Liver (tissue), 7 donors: ENCODE measurements at regions not wholly inside any gene's neighbourhood (a gene's known extent, or its start where the extent isn't known, plus 50 kb on each side); places are given as distances from the start of the nearest gene placed in this dataset.

Source experiments
- DNase-seq: peaks from one replicate; pipeline ENCODE4 v3.0.0-alpha.2; 2017; ENCODE audit warnings: low spot score
- H3K27ac ChIP-seq, 2 donors: one replicate each; pipeline ENCODE4 v1.7.0; 2013; ENCODE audit warnings: inconsistent platforms in 2 of 2, low read length in 2 of 2, control low read depth in 1 of 2, low read depth in 1 of 2, mild to moderate bottlenecking in 1 of 2
- H3K27me3 ChIP-seq, 4 donors: one replicate each; pipeline versions ENCODE4 v1.6.1 to v1.7.0; 2013; ENCODE audit warnings: low read length in 3 of 4, inconsistent platforms in 1 of 4, mild to moderate bottlenecking in 1 of 4, moderate library complexity in 1 of 4; ENCODE audit not compliant: control insufficient read depth in 4 of 4, insufficient read depth in 4 of 4
- H3K36me3 ChIP-seq, 4 donors: one replicate each; pipeline versions ENCODE4 v1.6.1 to v1.7.0; 2013; ENCODE audit warnings: low read length in 3 of 4, mild to moderate bottlenecking in 3 of 4, low read depth in 1 of 4, moderate library complexity in 1 of 4; ENCODE audit not compliant: control insufficient read depth in 4 of 4, insufficient read depth in 3 of 4
- H3K4me1 ChIP-seq, 4 donors: one replicate each; pipeline versions ENCODE4 v1.6.1 to v1.7.0; 2013; ENCODE audit warnings: low read length in 3 of 4, mild to moderate bottlenecking in 3 of 4, moderate library complexity in 1 of 4; ENCODE audit not compliant: control insufficient read depth in 4 of 4, insufficient read depth in 4 of 4
- H3K4me3 ChIP-seq, 3 donors: one replicate each; pipeline versions ENCODE4 v1.6.1 to v1.7.0; 2013; ENCODE audit warnings: low read length in 3 of 3, control low read depth in 1 of 3, low read depth in 1 of 3, mild to moderate bottlenecking in 1 of 3
- H3K9ac ChIP-seq, 2 donors: one replicate each; pipeline ENCODE4 v1.7.0; 2013; ENCODE audit warnings: low read length in 2 of 2, mild to moderate bottlenecking in 2 of 2, moderate library complexity in 2 of 2, control low read depth in 1 of 2, low read depth in 1 of 2
- H3K9me3 ChIP-seq, 4 donors: one replicate each; pipeline versions ENCODE4 v1.6.1 to v1.7.0; 2013; ENCODE audit warnings: low read length in 3 of 4; ENCODE audit not compliant: control insufficient read depth in 4 of 4
- EGR1 ChIP-seq, 2 donors: IDR thresholded peaks; 2 replicates each; pipeline ENCODE4 v1.6.1; 2016 to 2018; ENCODE audit warnings: antibody characterized with exemption in 2 of 2, low read depth in 2 of 2
- FOXA1 ChIP-seq: IDR thresholded peaks from 2 replicates; pipeline ENCODE4 v1.6.1; 2016; ENCODE audit warnings: antibody characterized with exemption
- FOXA2 ChIP-seq: IDR thresholded peaks from 2 replicates; pipeline ENCODE4 v1.6.1; 2016; ENCODE audit warnings: antibody characterized with exemption
- GABPA ChIP-seq, 2 donors: IDR thresholded peaks in 1 of 2; conservative IDR thresholded peaks in 1 of 2; 2 replicates each; pipeline ENCODE4 v1.6.1; 2016; ENCODE audit warnings: antibody characterized with exemption in 2 of 2, mild to moderate bottlenecking in 1 of 2, moderate library complexity in 1 of 2
- HNF4A ChIP-seq, 2 donors: conservative IDR thresholded peaks; 2 replicates each; pipeline ENCODE4 v1.6.1; 2016; ENCODE audit warnings: antibody characterized with exemption in 2 of 2, mild to moderate bottlenecking in 2 of 2
- HNF4G ChIP-seq: IDR thresholded peaks from 2 replicates; pipeline ENCODE4 v1.6.1; 2016; ENCODE audit warnings: antibody characterized with exemption
- NR2F2 ChIP-seq: IDR thresholded peaks from 2 replicates; pipeline ENCODE4 v1.6.1; 2016; ENCODE audit warnings: antibody characterized with exemption
- RAD21 ChIP-seq, 2 donors: IDR thresholded peaks; 2 replicates each; pipeline ENCODE4 v1.6.1; 2016; ENCODE audit warnings: antibody characterized with exemption in 2 of 2, mild to moderate bottlenecking in 2 of 2
- RXRA ChIP-seq, 2 donors: IDR thresholded peaks; 2 replicates each; pipeline ENCODE4 v1.6.1; 2017 to 2018; ENCODE audit warnings: antibody characterized with exemption in 2 of 2, mild to moderate bottlenecking in 1 of 2
- SP1 ChIP-seq: IDR thresholded peaks from 2 replicates; pipeline ENCODE4 v1.6.1; 2018; ENCODE audit warnings: antibody characterized with exemption, mild to moderate bottlenecking
- TAF1 ChIP-seq: conservative IDR thresholded peaks from 2 replicates; pipeline ENCODE4 v1.6.1; 2016; ENCODE audit warnings: antibody characterized with exemption, mild to moderate bottlenecking
- YY1 ChIP-seq: IDR thresholded peaks from 2 replicates; pipeline ENCODE4 v1.6.1; 2016; ENCODE audit warnings: antibody characterized with exemption, mild to moderate bottlenecking
- WGBS: extraction: QIAGEN DNeasy Blood & Tissue Kit; methylation state at CpG from one replicate; pipeline ENCODE4 v1.1.7; 2013; 5-methylcytosine and 5-hydroxymethylcytosine counted together
- TF ChIP-seq, protein P1 (sequence below): IDR thresholded peaks from 2 replicates; pipeline ENCODE4 v1.6.1; 2016; ENCODE audit warnings: antibody characterized with exemption
- TF ChIP-seq, protein P2 (sequence below): IDR thresholded peaks from 2 replicates; pipeline ENCODE4 v1.6.1; 2016; ENCODE audit warnings: antibody characterized with exemption, mild to moderate bottlenecking
- TF ChIP-seq, protein P3 (sequence below): IDR thresholded peaks from 2 replicates; pipeline ENCODE4 v1.6.1; 2016; ENCODE audit warnings: antibody characterized with exemption
- TF ChIP-seq, protein P4 (sequence below): IDR thresholded peaks from 2 replicates; pipeline ENCODE4 v1.6.1; 2016; ENCODE audit warnings: antibody characterized with exemption
- donor health status: healthy.
- donor health status: healthy.
- donor health status: healthy.
- donor health status: healthy.

DNA sequence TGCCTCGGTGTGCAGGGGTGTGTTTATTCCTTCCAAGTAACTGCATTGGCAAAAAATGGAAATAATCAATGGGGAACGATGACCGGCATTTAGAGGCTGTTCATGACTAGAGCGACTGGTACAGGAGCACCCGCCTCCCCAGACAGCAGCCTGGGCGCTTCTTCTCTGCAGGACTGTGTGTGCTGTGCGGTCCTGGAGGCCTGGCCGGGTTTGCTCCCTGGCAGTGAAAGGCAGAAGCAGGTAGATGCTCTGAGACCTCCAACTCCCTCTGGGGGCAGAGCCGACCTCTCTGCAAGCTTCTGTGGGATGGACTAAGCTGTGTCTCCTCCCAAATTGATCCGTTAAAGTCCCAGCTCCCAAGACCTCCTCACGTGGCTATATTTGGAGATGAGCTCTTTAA, 59.2 kb upstream of the ACTRT2 start:
- Histone ChIP-seq H3K36me3 (no peaks in the 10 kb centered on the region), H3K9ac (no peak overlapping the region), H3K4me3 (no peak overlapping the region), H3K27me3 (no peaks in the 10 kb centered on the region), H3K4me1 (no peaks in the 10 kb centered on the region), H3K9me3 (peaks cover 3 to 9% (median 5%) of the 10 kb centered on the region in 4 donors), H3K27ac (no peak overlapping the region)
- no peak for DNase-seq
- TF ChIP-seq, protein P1, sequence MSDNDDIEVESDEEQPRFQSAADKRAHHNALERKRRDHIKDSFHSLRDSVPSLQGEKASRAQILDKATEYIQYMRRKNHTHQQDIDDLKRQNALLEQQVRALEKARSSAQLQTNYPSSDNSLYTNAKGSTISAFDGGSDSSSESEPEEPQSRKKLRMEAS: no peak
- TF ChIP-seq GABPA (IDR thresholded peaks at IDR 0.05 in 1 of 2, conservative IDR thresholded peaks at IDR 0.05 in 1 of 2): no peak
- TF ChIP-seq RXRA (IDR thresholded peaks at IDR 0.05): no peak
- TF ChIP-seq FOXA2: no peak
- no peak for TF ChIP-seq RAD21 (IDR thresholded peaks at IDR 0.05)
- TF ChIP-seq TAF1: no peak
- TF ChIP-seq, protein P2, sequence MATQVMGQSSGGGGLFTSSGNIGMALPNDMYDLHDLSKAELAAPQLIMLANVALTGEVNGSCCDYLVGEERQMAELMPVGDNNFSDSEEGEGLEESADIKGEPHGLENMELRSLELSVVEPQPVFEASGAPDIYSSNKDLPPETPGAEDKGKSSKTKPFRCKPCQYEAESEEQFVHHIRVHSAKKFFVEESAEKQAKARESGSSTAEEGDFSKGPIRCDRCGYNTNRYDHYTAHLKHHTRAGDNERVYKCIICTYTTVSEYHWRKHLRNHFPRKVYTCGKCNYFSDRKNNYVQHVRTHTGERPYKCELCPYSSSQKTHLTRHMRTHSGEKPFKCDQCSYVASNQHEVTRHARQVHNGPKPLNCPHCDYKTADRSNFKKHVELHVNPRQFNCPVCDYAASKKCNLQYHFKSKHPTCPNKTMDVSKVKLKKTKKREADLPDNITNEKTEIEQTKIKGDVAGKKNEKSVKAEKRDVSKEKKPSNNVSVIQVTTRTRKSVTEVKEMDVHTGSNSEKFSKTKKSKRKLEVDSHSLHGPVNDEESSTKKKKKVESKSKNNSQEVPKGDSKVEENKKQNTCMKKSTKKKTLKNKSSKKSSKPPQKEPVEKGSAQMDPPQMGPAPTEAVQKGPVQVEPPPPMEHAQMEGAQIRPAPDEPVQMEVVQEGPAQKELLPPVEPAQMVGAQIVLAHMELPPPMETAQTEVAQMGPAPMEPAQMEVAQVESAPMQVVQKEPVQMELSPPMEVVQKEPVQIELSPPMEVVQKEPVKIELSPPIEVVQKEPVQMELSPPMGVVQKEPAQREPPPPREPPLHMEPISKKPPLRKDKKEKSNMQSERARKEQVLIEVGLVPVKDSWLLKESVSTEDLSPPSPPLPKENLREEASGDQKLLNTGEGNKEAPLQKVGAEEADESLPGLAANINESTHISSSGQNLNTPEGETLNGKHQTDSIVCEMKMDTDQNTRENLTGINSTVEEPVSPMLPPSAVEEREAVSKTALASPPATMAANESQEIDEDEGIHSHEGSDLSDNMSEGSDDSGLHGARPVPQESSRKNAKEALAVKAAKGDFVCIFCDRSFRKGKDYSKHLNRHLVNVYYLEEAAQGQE: no peak
- no peak for TF ChIP-seq HNF4A (conservative IDR thresholded peaks at IDR 0.05)
- TF ChIP-seq, protein P3, sequence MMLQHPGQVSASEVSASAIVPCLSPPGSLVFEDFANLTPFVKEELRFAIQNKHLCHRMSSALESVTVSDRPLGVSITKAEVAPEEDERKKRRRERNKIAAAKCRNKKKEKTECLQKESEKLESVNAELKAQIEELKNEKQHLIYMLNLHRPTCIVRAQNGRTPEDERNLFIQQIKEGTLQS: no peak
- TF ChIP-seq, protein P4, sequence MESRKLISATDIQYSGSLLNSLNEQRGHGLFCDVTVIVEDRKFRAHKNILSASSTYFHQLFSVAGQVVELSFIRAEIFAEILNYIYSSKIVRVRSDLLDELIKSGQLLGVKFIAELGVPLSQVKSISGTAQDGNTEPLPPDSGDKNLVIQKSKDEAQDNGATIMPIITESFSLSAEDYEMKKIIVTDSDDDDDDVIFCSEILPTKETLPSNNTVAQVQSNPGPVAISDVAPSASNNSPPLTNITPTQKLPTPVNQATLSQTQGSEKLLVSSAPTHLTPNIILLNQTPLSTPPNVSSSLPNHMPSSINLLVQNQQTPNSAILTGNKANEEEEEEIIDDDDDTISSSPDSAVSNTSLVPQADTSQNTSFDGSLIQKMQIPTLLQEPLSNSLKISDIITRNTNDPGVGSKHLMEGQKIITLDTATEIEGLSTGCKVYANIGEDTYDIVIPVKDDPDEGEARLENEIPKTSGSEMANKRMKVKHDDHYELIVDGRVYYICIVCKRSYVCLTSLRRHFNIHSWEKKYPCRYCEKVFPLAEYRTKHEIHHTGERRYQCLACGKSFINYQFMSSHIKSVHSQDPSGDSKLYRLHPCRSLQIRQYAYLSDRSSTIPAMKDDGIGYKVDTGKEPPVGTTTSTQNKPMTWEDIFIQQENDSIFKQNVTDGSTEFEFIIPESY: no peak
- no peak for TF ChIP-seq EGR1 (IDR thresholded peaks at IDR 0.05; ENCODE audit: low read depth in 2 of 2)
- no peak for TF ChIP-seq HNF4G
- no peak for TF ChIP-seq FOXA1
- TF ChIP-seq NR2F2: no peak
- WGBS: 77% methylated on average over 11 of the region's 11 CpGs

DNA sequence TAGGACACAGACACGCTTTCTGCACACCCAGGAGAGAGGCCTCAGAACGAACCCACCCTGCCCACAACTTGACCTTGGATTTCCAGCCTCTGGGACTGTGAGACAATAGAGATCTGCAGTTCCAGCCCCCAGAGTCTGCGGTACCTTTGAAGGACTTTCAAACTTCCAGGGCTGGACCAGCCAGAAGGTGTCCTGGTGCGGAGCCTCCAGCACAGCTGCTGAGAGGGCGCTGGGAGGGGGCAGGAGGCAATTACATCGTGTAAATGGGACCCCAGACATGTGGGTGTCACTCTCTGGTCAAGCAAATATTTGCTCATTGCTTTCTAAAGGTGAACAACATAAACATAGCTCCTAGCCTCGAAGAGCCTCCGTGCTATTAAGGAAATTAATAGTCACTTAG, 58.7 kb upstream of the ACTRT2 start:
- no peak overlapping the region for H3K4me3 ChIP-seq
- H3K9ac ChIP-seq: no peak overlapping the region
- no peak overlapping the region for H3K27ac ChIP-seq
- TF ChIP-seq FOXA2 (no peak), GABPA (IDR thresholded peaks at IDR 0.05 in 1 of 2, conservative IDR thresholded peaks at IDR 0.05 in 1 of 2) (no peak), SP1 (no peak), EGR1 (IDR thresholded peaks at IDR 0.05; ENCODE audit: low read depth in 2 of 2) (no peak), TAF1 (no peak), NR2F2 (no peak), YY1 (no peak)
- TF ChIP-seq, protein P4: no peak
- TF ChIP-seq, protein P2: no peak
- TF ChIP-seq, protein P1: no peak
- H3K4me1 ChIP-seq: no peaks in the 10 kb centered on the region
- WGBS: 48% methylated on average over 8 of the region's 8 CpGs
- DNase-seq: no peak
- H3K36me3 ChIP-seq: no peaks in the 10 kb centered on the region
- no peaks in the 10 kb centered on the region for H3K27me3 ChIP-seq
- peaks cover 3 to 9% (median 4%) of the 10 kb centered on the region in 4 donors for H3K9me3 ChIP-seq
